ENCODE measurements at regions not wholly inside any gene's neighbourhood (a gene's known extent, or its start where the extent isn't known, plus 50 kb on each side); places are given as distances from the start of the nearest gene placed in this dataset.

- no peak for TF ChIP-seq POLR2AphosphoS5 (IDR thresholded peaks at IDR 0.05; ENCODE audit: low read depth, low read length)
- TF ChIP-seq TAF1 (IDR thresholded peaks at IDR 0.05; ENCODE audit: borderline replicate concordance, insufficient read depth, low read length), result no peak
Measured at GRCh38 chr1:209046935-209047334, 536.6 kb upstream of the CAMK1G start.

Measured in PFSK-1 (cell line).